ENCODE measurements at regions not wholly inside any gene's neighbourhood (a gene's known extent, or its start where the extent isn't known, plus 50 kb on each side); places are given as distances from the start of the nearest gene placed in this dataset.

- Histone ChIP-seq H4K20me1 (ENCODE audit: low read depth, low read length) (no peaks in the 10 kb centered on the region), H3K4me2 (ENCODE audit: low read depth, low read length, poor library complexity, severe bottlenecking) (no peak overlapping the region), H3K36me3 (ENCODE audit: low read length) (no peaks in the 10 kb centered on the region), H3K9me3 (ENCODE audit: insufficient read depth, low read length) (no peaks in the 10 kb centered on the region), H3K79me2 (ENCODE audit: insufficient read depth, low read length) (no peaks in the 10 kb centered on the region), H2AFZ (ENCODE audit: low read depth, low read length, severe bottlenecking) (no peak overlapping the region), H3K27ac (ENCODE audit: low read depth, low read length) (no peak overlapping the region), H3K4me3 (ENCODE audit: insufficient read depth, low read length, poor library complexity, severe bottlenecking) (no peak overlapping the region), H3K27me3 (ENCODE audit: low read length) (no peaks in the 10 kb centered on the region), H3F3A (ENCODE audit: insufficient read depth) (no peaks in the 10 kb centered on the region), H3K9ac (ENCODE audit: low read length) (no peak overlapping the region), H3K9me2 (replicated peaks; ENCODE audit: insufficient read depth, low read length) (no peaks in the 10 kb centered on the region)
- TF ChIP-seq CTCF (IDR thresholded peaks at IDR 0.05; ENCODE audit: insufficient read depth, low read length, poor library complexity, severe bottlenecking) (no peak), EZH2phosphoT487 (conservative IDR thresholded peaks at IDR 0.05; ENCODE audit: low read length) (no peak)
These were observed 485.1 kb upstream of the PAPPA start for GRCh38 chr9:115668521-115668920.

GRCh38 chr9:115671236-115671962 lies 482.2 kb upstream of the PAPPA start:
- Histone ChIP-seq H3K36me3 (ENCODE audit: low read length) (no peaks in the 10 kb centered on the region), H3K9me2 (replicated peaks; ENCODE audit: insufficient read depth, low read length) (no peaks in the 10 kb centered on the region), H3K27ac (ENCODE audit: low read depth, low read length) (no peak overlapping the region), H3K4me3 (ENCODE audit: insufficient read depth, low read length, poor library complexity, severe bottlenecking) (no peak overlapping the region), H3K79me2 (ENCODE audit: insufficient read depth, low read length) (no peaks in the 10 kb centered on the region), H3F3A (ENCODE audit: insufficient read depth) (no peaks in the 10 kb centered on the region), H3K9ac (ENCODE audit: low read length) (no peak overlapping the region), H3K27me3 (ENCODE audit: low read length) (no peaks in the 10 kb centered on the region), H4K20me1 (ENCODE audit: low read depth, low read length) (no peaks in the 10 kb centered on the region), H3K4me2 (ENCODE audit: low read depth, low read length, poor library complexity, severe bottlenecking) (no peak overlapping the region), H3K9me3 (ENCODE audit: insufficient read depth, low read length) (no peaks in the 10 kb centered on the region), H2AFZ (ENCODE audit: low read depth, low read length, severe bottlenecking) (no peak overlapping the region)
- TF ChIP-seq CTCF (IDR thresholded peaks at IDR 0.05; ENCODE audit: insufficient read depth, low read length, poor library complexity, severe bottlenecking) (no peak), EZH2phosphoT487 (conservative IDR thresholded peaks at IDR 0.05; ENCODE audit: low read length) (no peak)

DNA sequence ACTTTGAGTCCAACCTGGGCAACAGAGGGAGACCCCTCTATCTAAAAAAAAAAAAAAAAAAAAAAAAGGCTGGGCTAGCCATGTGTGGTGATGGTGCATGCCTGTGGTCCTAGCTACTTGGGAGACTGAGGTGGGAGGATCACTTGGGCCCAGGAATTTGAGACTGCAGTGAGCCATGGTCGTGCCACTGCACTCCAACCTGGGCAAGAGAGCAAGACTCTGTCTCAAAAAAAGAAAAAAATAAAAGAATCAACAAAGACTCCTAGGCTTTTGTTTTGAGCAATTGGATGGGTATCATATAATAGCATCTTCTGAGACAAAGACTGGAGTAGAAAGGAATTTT lies 481.7 kb upstream of the PAPPA start:
- Histone ChIP-seq H3K36me3 (ENCODE audit: low read length) (no peaks in the 10 kb centered on the region), H3K27ac (ENCODE audit: low read depth, low read length) (no peak overlapping the region), H3K9me2 (replicated peaks; ENCODE audit: insufficient read depth, low read length) (no peaks in the 10 kb centered on the region), H4K20me1 (ENCODE audit: low read depth, low read length) (no peaks in the 10 kb centered on the region), H3K9me3 (ENCODE audit: insufficient read depth, low read length) (no peaks in the 10 kb centered on the region), H3K27me3 (ENCODE audit: low read length) (no peaks in the 10 kb centered on the region), H3K9ac (ENCODE audit: low read length) (no peak overlapping the region), H3K4me2 (ENCODE audit: low read depth, low read length, poor library complexity, severe bottlenecking) (no peak overlapping the region), H3K4me3 (ENCODE audit: insufficient read depth, low read length, poor library complexity, severe bottlenecking) (no peak overlapping the region), H2AFZ (ENCODE audit: low read depth, low read length, severe bottlenecking) (no peak overlapping the region), H3F3A (ENCODE audit: insufficient read depth) (no peaks in the 10 kb centered on the region), H3K79me2 (ENCODE audit: insufficient read depth, low read length) (no peaks in the 10 kb centered on the region)
- TF ChIP-seq CTCF (IDR thresholded peaks at IDR 0.05; ENCODE audit: insufficient read depth, low read length, poor library complexity, severe bottlenecking) (no peak), EZH2phosphoT487 (conservative IDR thresholded peaks at IDR 0.05; ENCODE audit: low read length) (no peak)
